GM12878 (cell line): ENCODE measurements at regions not wholly inside any gene's neighbourhood (a gene's known extent, or its start where the extent isn't known, plus 50 kb on each side); places are given as distances from the start of the nearest gene placed in this dataset.
"Not testable (repeated sequence)": the region's sequence is repeated elsewhere in the genome, so short reads cannot be mapped to it uniquely, and the experiment has no call there.

ENCODE experiments used
- ATAC-seq: fragments of 200-7000 bp; cut with Tn5 transposase; 3 replicates; pipeline ENCODE4 v1.9.1; 2020; ENCODE audit warnings: mild to moderate bottlenecking, moderate library complexity
- BruUV-seq: library from RNA; stranded (reverse); fragments of 400-500 nt; replicated peaks from 2 replicates; lab custom pipeline; 2021; lab: Mats Ljungman, UMichigan
- CTCF ChIA-PET: fragments of 300-600 bp; sonication (Branson Sonifier 250); formaldehyde crosslinking; extraction: SDS; loops from one replicate; lab custom pipeline; 2021; ENCODE audit warnings: inconsistent platforms; lab: Yijun Ruan, JAX
- POLR2A ChIA-PET: fragments of 350-600 bp; formaldehyde crosslinking; extraction: SDS; loops from one replicate; lab custom pipeline; 2021; ENCODE audit warnings: inconsistent platforms; lab: Charles Lee
- RAD21 ChIA-PET: fragments of 300-600 bp; sonication (Branson Sonifier 250); formaldehyde crosslinking; loops from one replicate; lab custom pipeline; 2023; ENCODE audit warnings: antibody characterized with exemption; ENCODE audit not compliant: unreplicated experiment; lab: Charles Lee
- SMC1A ChIA-PET: fragments of 300-600 bp; sonication (Branson Sonifier 250); formaldehyde crosslinking; loops from one replicate; lab custom pipeline; 2023; ENCODE audit not compliant: unreplicated experiment, uncharacterized antibody; lab: Charles Lee
- DNase-seq: peaks from one replicate; pipeline ENCODE4 v3.0.0-alpha.2; 2011; ENCODE audit warnings: low read depth, low spot score
- FAIRE-seq: peaks from 3 replicates; lab custom pipeline; 2011; peaks lifted over from hg19 to GRCh38; lab: Jason Lieb, UNC
- H2AFZ ChIP-seq: 2 replicates; pipeline ENCODE4 v1.6.0; 2011; ENCODE audit warnings: low read depth, low read length, control low read depth; ENCODE audit not compliant: control insufficient read depth
- H3K27ac ChIP-seq: 2 replicates; pipeline ENCODE4 v1.5.1; 2011; ENCODE audit warnings: control low read depth; ENCODE audit not compliant: control insufficient read depth, insufficient read depth
- H3K27me3 ChIP-seq, 2 experiments: replicated peaks in 1 of 2; 2 replicates each; pipeline versions ENCODE4 v1.6.0 to v1.6.1; 2011; ENCODE audit warnings: low read length in 1 of 2; ENCODE audit not compliant: control insufficient read depth in 2 of 2, insufficient read depth in 2 of 2
- H3K36me3 ChIP-seq, 2 experiments: 2 replicates each; pipeline ENCODE4 v1.5.1; 2011; ENCODE audit warnings: low read length in 1 of 2; ENCODE audit not compliant: control insufficient read depth in 2 of 2, insufficient read depth in 2 of 2
- H3K4me1 ChIP-seq: 2 replicates; pipeline ENCODE4 v1.6.1; 2011; ENCODE audit warnings: mild to moderate bottlenecking, low read length, moderate library complexity, mixed read lengths; ENCODE audit not compliant: control insufficient read depth, insufficient read depth
- H3K4me2 ChIP-seq: 2 replicates; pipeline ENCODE4 v1.6.0; 2011; ENCODE audit warnings: control low read depth; ENCODE audit not compliant: control insufficient read depth, insufficient read depth
- H3K4me3 ChIP-seq: fragments of 200-600 bp; sonication (generic); 2 replicates; pipeline ENCODE4 v1.5.1; 2016
- H3K79me2 ChIP-seq: 2 replicates; pipeline ENCODE4 v1.6.0; 2011; ENCODE audit warnings: low read length; ENCODE audit not compliant: control insufficient read depth, insufficient read depth
- H3K9ac ChIP-seq: 2 replicates; pipeline ENCODE4 v1.8.0; 2011; ENCODE audit warnings: low read length, control low read depth, mixed read lengths; ENCODE audit not compliant: control insufficient read depth, insufficient read depth
- H3K9me3 ChIP-seq: replicated peaks from 3 replicates; pipeline ENCODE4 v1.5.1; 2011; ENCODE audit warnings: mild to moderate bottlenecking, low read length; ENCODE audit not compliant: control insufficient read depth, insufficient read depth
- H4K20me1 ChIP-seq: 2 replicates; pipeline ENCODE4 v1.6.0; 2011; ENCODE audit not compliant: control insufficient read depth, insufficient read depth
- WGBS: methylation state at CpG from one replicate; pipeline ENCODE4 v1.1.6; 2016; ENCODE audit warnings: low lambda C conversion rate; ENCODE audit not compliant: insufficient replicate concordance, insufficient coverage; ENCODE audit errors: missing lambda C conversion rate; 5-methylcytosine and 5-hydroxymethylcytosine counted together
- in situ Hi-C: fragments of 300-500 bp; cut with MboI; formaldehyde crosslinking; loops from 9 replicates; pipeline ENCODE4 v1.14.3; 2018; ENCODE audit warnings: mixed read lengths
- intact Hi-C: fragments of 100-400 bp; cut with micrococcal nuclease; formaldehyde crosslinking; loops from one replicate; pipeline ENCODE4 v1.14.2; 2022; ENCODE audit not compliant: unreplicated experiment

GRCh38 chr1:206271153-206271552 lies 67.8 kb downstream of the SRGAP2 start:
- WGBS = no CpG with 5 or more reads among the region's 4 CpGs
- H3K9me3 ChIP-seq, H3K27ac ChIP-seq, in situ Hi-C loops, intact Hi-C loops, H2AFZ ChIP-seq, H3K4me3 ChIP-seq, DNase-seq, H3K36me3 ChIP-seq, SMC1A ChIA-PET, H3K79me2 ChIP-seq, H3K27me3 ChIP-seq, CTCF ChIA-PET, POLR2A ChIA-PET, H3K4me2 ChIP-seq, RAD21 ChIA-PET, ATAC-seq, H4K20me1 ChIP-seq, H3K4me1 ChIP-seq, H3K9ac ChIP-seq, BruUV-seq, FAIRE-seq: not testable (repeated sequence)

- H3K4me2 ChIP-seq, H2AFZ ChIP-seq, FAIRE-seq, H3K27ac ChIP-seq, ATAC-seq, H3K9me3 ChIP-seq, H4K20me1 ChIP-seq, H3K36me3 ChIP-seq, POLR2A ChIA-PET, BruUV-seq, H3K27me3 ChIP-seq, CTCF ChIA-PET, intact Hi-C loops, DNase-seq, RAD21 ChIA-PET, H3K9ac ChIP-seq, H3K4me1 ChIP-seq, H3K4me3 ChIP-seq, SMC1A ChIA-PET, in situ Hi-C loops, H3K79me2 ChIP-seq: not testable (repeated sequence)
- 88% methylated on average over 1 of the region's 1 CpG for WGBS
These were observed 69.8 kb downstream of the SRGAP2 start for GRCh38 chr1:206273104-206273503.

- H3K36me3 ChIP-seq, H2AFZ ChIP-seq, RAD21 ChIA-PET, H4K20me1 ChIP-seq, ATAC-seq, SMC1A ChIA-PET, H3K79me2 ChIP-seq, FAIRE-seq, H3K4me2 ChIP-seq, intact Hi-C loops, H3K9ac ChIP-seq, DNase-seq, BruUV-seq, H3K4me1 ChIP-seq, H3K27ac ChIP-seq, H3K9me3 ChIP-seq, in situ Hi-C loops, POLR2A ChIA-PET, CTCF ChIA-PET, H3K4me3 ChIP-seq, H3K27me3 ChIP-seq: not testable (repeated sequence)
- 40% methylated on average over 1 of the region's 2 CpGs for WGBS
These were observed 72.8 kb downstream of the SRGAP2 start for GRCh38 chr1:206276143-206276542.

GRCh38 chr1:206278683-206279082 lies 75.3 kb downstream of the SRGAP2 start:
- DNase-seq, SMC1A ChIA-PET, intact Hi-C loops, FAIRE-seq, H3K79me2 ChIP-seq, H3K27me3 ChIP-seq, H3K36me3 ChIP-seq, H2AFZ ChIP-seq, BruUV-seq, RAD21 ChIA-PET, CTCF ChIA-PET, H3K27ac ChIP-seq, H3K9ac ChIP-seq, H3K9me3 ChIP-seq, H3K4me2 ChIP-seq, H3K4me1 ChIP-seq, ATAC-seq, H3K4me3 ChIP-seq, in situ Hi-C loops, H4K20me1 ChIP-seq: not testable (repeated sequence)
- POLR2A ChIA-PET = interaction anchor here (0.7 kb wide), 1 partner anchor 653 kb away, joined by 3 read pairs; no protein-coding TSS in a partner anchor
- WGBS = 97% methylated on average over 3 of the region's 4 CpGs
